ENCODE measurements at regions not wholly inside any gene's neighbourhood (a gene's known extent, or its start where the extent isn't known, plus 50 kb on each side); places are given as distances from the start of the nearest gene placed in this dataset.

GRCh38 chrX:118205421-118206395 is 89.1 kb upstream of the KLHL13 start:
- DNase-seq = no peak
- intact Hi-C loops (cut with DNase I; ENCODE audit: low total_unique reads) = no loop called here
- TF ChIP-seq, protein P1, sequence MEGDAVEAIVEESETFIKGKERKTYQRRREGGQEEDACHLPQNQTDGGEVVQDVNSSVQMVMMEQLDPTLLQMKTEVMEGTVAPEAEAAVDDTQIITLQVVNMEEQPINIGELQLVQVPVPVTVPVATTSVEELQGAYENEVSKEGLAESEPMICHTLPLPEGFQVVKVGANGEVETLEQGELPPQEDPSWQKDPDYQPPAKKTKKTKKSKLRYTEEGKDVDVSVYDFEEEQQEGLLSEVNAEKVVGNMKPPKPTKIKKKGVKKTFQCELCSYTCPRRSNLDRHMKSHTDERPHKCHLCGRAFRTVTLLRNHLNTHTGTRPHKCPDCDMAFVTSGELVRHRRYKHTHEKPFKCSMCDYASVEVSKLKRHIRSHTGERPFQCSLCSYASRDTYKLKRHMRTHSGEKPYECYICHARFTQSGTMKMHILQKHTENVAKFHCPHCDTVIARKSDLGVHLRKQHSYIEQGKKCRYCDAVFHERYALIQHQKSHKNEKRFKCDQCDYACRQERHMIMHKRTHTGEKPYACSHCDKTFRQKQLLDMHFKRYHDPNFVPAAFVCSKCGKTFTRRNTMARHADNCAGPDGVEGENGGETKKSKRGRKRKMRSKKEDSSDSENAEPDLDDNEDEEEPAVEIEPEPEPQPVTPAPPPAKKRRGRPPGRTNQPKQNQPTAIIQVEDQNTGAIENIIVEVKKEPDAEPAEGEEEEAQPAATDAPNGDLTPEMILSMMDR (IDR thresholded peaks at IDR 0.05) = no peak

DNA sequence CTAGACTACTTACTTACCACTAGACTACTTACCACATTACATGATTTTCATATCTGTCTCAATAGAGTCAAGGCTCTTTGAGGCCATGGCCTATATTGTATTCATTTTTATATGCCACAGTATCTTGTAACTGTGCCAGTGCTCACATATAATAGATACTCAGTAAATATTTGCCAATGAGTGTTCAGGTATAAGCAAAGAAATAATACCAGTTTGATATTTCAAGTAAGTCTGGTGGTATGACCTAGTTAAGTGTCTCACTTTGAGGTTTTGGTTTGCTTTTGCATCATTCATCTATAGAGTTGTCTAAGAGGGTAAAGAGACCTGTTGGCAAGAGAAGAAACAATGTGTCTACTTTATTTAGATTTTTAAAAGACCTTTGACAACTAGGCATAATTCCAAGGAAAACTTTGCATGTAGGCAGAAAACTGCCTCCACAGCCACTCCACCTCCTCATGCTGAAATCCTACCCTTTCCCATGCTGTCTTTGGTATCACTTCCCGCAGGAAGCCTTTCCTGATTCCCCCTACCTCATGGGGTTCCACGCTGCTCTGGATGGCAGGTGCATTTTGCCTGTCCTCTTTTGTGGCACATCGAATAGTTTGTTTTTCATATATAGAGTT is 91.3 kb upstream of the KLHL13 start:
- H3K27me3 ChIP-seq = no peaks in the 10 kb centered on the region
- intact Hi-C loops (cut with DNase I; ENCODE audit: low total_unique reads) = no loop called here
- H3K36me3 ChIP-seq = no peaks in the 10 kb centered on the region
- TF ChIP-seq, protein P1 (IDR thresholded peaks at IDR 0.05) = no peak
- no peak overlapping the region for H3K27ac ChIP-seq
- H3K9me3 ChIP-seq = no peaks in the 10 kb centered on the region
- no peak overlapping the region for H3K4me3 ChIP-seq
- no peaks in the 10 kb centered on the region for H3K4me1 ChIP-seq
- DNase-seq = no peak

More at GRCh38 chrX:118205421-118206395, 89.1 kb upstream of the KLHL13 start:
- Histone ChIP-seq H3K4me1 (no peaks in the 10 kb centered on the region), H3K27ac (no peak overlapping the region), H3K4me3 (no peak overlapping the region), H3K9me3 (no peaks in the 10 kb centered on the region), H3K36me3 (no peaks in the 10 kb centered on the region), H3K27me3 (no peaks in the 10 kb centered on the region)

DNA sequence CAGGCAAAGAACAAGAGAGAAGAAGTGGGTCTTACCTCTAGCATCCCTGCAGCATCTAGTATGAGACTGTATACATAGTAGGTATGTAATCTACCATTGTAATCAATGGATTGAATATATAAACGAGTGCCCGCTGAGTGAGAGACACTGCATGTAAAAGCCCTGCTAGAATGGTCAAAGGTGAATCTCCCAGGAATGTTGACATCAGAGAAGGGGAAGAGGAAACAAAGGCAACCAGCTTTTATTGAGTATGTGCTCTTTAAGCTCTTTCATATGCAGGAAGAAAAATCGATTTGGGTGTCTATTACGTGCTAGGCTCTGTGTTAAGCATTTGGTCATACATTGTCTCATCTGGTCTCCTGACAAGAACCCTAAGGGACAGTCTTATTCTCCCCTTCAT is 91.9 kb upstream of the KLHL13 start:
- no peak overlapping the region for H3K4me3 ChIP-seq
- no peak for DNase-seq

DNA sequence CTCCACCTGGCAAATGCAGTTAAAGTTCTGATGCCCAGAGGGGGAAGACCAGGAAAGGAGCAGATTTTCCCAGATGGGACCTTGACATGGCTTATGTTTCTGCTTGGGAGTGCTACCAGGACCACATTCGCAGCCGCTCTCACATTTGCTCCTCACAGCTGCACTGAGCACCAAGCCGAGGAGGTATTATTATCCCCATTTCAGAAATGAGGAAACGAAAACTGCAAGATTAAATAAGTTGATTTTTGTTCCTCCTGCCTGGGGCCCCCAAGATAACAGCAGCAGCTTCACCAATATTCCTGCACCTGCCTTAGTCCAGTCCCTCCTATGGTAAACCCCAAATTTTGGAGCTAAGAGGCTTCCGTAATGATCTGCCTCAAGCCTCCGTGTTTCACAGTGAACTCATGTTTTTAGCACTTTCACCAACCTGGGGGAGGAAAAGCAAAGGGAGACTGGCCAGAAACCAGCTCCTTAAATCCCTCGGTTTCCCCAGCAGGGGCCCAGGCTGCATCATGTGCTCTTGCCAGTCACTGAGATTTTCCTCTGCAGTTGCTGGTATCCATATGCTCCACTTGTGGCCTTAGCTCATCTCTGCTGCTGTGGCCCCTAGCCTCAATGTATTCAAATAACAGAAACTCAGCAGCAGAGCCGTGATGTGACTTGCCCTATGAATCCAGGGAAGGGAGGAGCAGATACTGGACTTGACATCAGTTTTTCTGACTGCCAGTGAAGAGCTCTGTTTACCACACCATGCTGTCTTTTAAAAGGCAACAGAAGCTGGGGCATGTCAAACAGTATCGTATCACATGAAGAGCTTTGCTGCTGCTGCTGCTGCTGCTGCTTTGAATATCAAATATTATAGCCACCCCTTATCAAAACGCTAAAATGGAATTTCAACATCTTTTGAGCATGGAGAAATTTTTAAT is 95.5 kb upstream of the KLHL13 start:
- Histone ChIP-seq H3K36me3 (no peaks in the 10 kb centered on the region), H3K27ac (no peak overlapping the region), H3K9me3 (no peaks in the 10 kb centered on the region), H3K4me1 (no peaks in the 10 kb centered on the region), H3K4me3 (no peak overlapping the region), H3K27me3 (no peaks in the 10 kb centered on the region)
- intact Hi-C loops (cut with DNase I; ENCODE audit: low total_unique reads) = no loop called here
- TF ChIP-seq, protein P1 (IDR thresholded peaks at IDR 0.05) = no peak
- no peak for DNase-seq

More for the DNA sequence above, 91.9 kb upstream of the KLHL13 start:
- H3K27me3 ChIP-seq = no peaks in the 10 kb centered on the region
- H3K9me3 ChIP-seq = no peaks in the 10 kb centered on the region
- intact Hi-C loops (cut with DNase I; ENCODE audit: low total_unique reads) = no loop called here
- no peaks in the 10 kb centered on the region for H3K4me1 ChIP-seq
- TF ChIP-seq, protein P1 (IDR thresholded peaks at IDR 0.05) = no peak
- no peak overlapping the region for H3K27ac ChIP-seq
- H3K36me3 ChIP-seq = no peaks in the 10 kb centered on the region

DNA sequence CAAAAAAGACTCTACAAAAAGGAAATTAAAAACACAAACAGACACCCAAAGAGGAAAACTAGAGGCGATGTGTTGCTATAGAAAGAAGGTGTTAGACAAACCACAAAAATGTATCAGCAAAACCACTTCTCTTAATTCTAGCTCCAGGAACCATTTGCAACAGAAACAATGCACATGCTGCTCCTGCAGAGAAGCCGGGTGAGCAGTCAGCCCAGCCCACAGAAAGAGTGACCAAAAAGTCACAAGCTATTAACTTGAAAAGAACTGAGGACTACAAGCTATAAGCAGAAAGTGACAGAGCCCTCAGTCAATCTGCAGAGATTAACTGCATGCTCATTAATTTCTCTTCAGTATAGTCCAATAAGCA is 96.2 kb upstream of the KLHL13 start:
- no peaks in the 10 kb centered on the region for H3K36me3 ChIP-seq
- no peak overlapping the region for H3K27ac ChIP-seq
- no peaks in the 10 kb centered on the region for H3K27me3 ChIP-seq
- no peak overlapping the region for H3K4me3 ChIP-seq
- TF ChIP-seq, protein P1 (IDR thresholded peaks at IDR 0.05) = no peak
- no peaks in the 10 kb centered on the region for H3K4me1 ChIP-seq
- H3K9me3 ChIP-seq = no peaks in the 10 kb centered on the region
- intact Hi-C loops (cut with DNase I; ENCODE audit: low total_unique reads) = no loop called here
- DNase-seq = no peak
